WTC11 (cell line): ENCODE measurements at regions not wholly inside any gene's neighbourhood (a gene's known extent, or its start where the extent isn't known, plus 50 kb on each side); places are given as distances from the start of the nearest gene placed in this dataset.

ENCODE experiments used
- ATAC-seq: fragments of 200-7000 bp; cut with Tn5 transposase; 2 replicates; pipeline ENCODE4 v1.10.0; 2021; ENCODE audit warnings: mild to moderate bottlenecking, moderate library complexity
- CTCF ChIA-PET: fragments of 300-600 bp; sonication (Branson Sonifier 250); formaldehyde crosslinking; loops from one replicate; lab custom pipeline; 2021; ENCODE audit warnings: antibody characterized with exemption; lab: Charles Lee
- POLR2A ChIA-PET: fragments of 350-600 bp; sonication (Branson Sonifier 250); formaldehyde crosslinking; loops from one replicate; lab custom pipeline; 2021; ENCODE audit warnings: antibody characterized with exemption; lab: Charles Lee
- DNase-seq: peaks from one replicate; pipeline ENCODE4 v3.0.0; 2021; ENCODE audit warnings: low spot score
- H3K27ac Mint-ChIP-seq: 2 replicates; pipeline ENCODE4 v1.8.0; 2021; ENCODE audit warnings: mixed read lengths
- H3K27me3 Mint-ChIP-seq: 2 replicates; pipeline ENCODE4 v1.8.0; 2021; ENCODE audit warnings: low read depth, mild to moderate bottlenecking, moderate library complexity, mixed read lengths
- H3K36me3 Mint-ChIP-seq: 2 replicates; pipeline ENCODE4 v1.8.0; 2021; ENCODE audit warnings: mixed read lengths
- H3K4me1 Mint-ChIP-seq: 2 replicates; pipeline ENCODE4 v1.8.0; 2022; ENCODE audit warnings: mixed read lengths
- H3K4me3 Mint-ChIP-seq: 2 replicates; pipeline ENCODE4 v1.8.0; 2021; ENCODE audit warnings: mild to moderate bottlenecking, moderate library complexity, mixed read lengths
- H3K9me3 Mint-ChIP-seq: 2 replicates; pipeline ENCODE4 v1.8.0; 2021; ENCODE audit warnings: mixed read lengths
- AR ChIP-seq: fragments of 250-450 bp; sonication (Bioruptor Pico); IDR thresholded peaks from 2 replicates; pipeline ENCODE4 v1.9.0; 2021; ENCODE audit warnings: mild to moderate bottlenecking
- ATF6 ChIP-seq: sonication (generic); formaldehyde crosslinking; IDR thresholded peaks from 2 replicates; pipeline ENCODE4 v1.8.1; 2023; ENCODE audit warnings: mild to moderate bottlenecking, missing genetic modification reagents
- ERG ChIP-seq: fragments of 250-450 bp; sonication (Bioruptor Pico); IDR thresholded peaks from 2 replicates; pipeline ENCODE4 v1.8.0; 2021; ENCODE audit warnings: mild to moderate bottlenecking
- JAZF1 ChIP-seq: fragments of 250-450 bp; sonication (Bioruptor Pico); IDR thresholded peaks from 2 replicates; pipeline ENCODE4 v1.9.0; 2021; ENCODE audit warnings: moderate library complexity, mild to moderate bottlenecking, inconsistent platforms
- NR1H2 ChIP-seq: sonication (generic); formaldehyde crosslinking; IDR thresholded peaks from 2 replicates; pipeline ENCODE4 v1.9.0; 2021; ENCODE audit warnings: mild to moderate bottlenecking, moderate library complexity, missing genetic modification reagents
- NR3C1 ChIP-seq: sonication (generic); formaldehyde crosslinking; conservative IDR thresholded peaks from 2 replicates; pipeline ENCODE4 v1.8.1; 2023; ENCODE audit warnings: low read depth, mild to moderate bottlenecking, missing genetic modification reagents
- PREB ChIP-seq: sonication (generic); formaldehyde crosslinking; IDR thresholded peaks from 2 replicates; pipeline ENCODE4 v1.8.1; 2022; ENCODE audit warnings: mild to moderate bottlenecking, missing genetic modification reagents, moderate library complexity, borderline replicate concordance
- SP1 ChIP-seq: sonication (generic); formaldehyde crosslinking; conservative IDR thresholded peaks from 2 replicates; pipeline ENCODE4 v1.8.1; 2022; ENCODE audit warnings: missing genetic modification reagents
- TEAD1 ChIP-seq: sonication (generic); formaldehyde crosslinking; IDR thresholded peaks from 2 replicates; pipeline ENCODE4 v1.8.0; 2022; ENCODE audit warnings: mild to moderate bottlenecking, missing genetic modification reagents
- ZNF281 ChIP-seq: sonication (generic); formaldehyde crosslinking; IDR thresholded peaks from 2 replicates; pipeline ENCODE4 v1.8.0; 2023; ENCODE audit warnings: mild to moderate bottlenecking, missing genetic modification reagents
- ZNF317 ChIP-seq: sonication (generic); formaldehyde crosslinking; IDR thresholded peaks from 2 replicates; pipeline ENCODE4 v1.8.1; 2023; ENCODE audit warnings: low read depth, mild to moderate bottlenecking, moderate library complexity, missing genetic modification reagents, borderline replicate concordance

GRCh38 chr2:10984418-10985135 lies 72.8 kb downstream of the KCNF1 start:
- H3K27ac Mint-ChIP-seq: no peak overlapping the region
- no peaks in the 10 kb centered on the region for H3K27me3 Mint-ChIP-seq
- DNase-seq: no peak

More at GRCh38 chr2:10984418-10985135, 72.8 kb downstream of the KCNF1 start:
- Mint-ChIP-seq H3K9me3 (no peaks in the 10 kb centered on the region), H3K4me3 (no peak overlapping the region), H3K36me3 (no peaks in the 10 kb centered on the region), H3K4me1 (no peaks in the 10 kb centered on the region)
- CTCF ChIA-PET: interaction anchor here (0.9 to 2.4 kb wide), 3 partner anchors 140 to 152 kb away, joined by 3 to 6 read pairs (median 3); no protein-coding TSS in a partner anchor
- ATAC-seq: no peak
- POLR2A ChIA-PET: no interaction called here
- TF ChIP-seq ZNF281 (CRISPR knock-in tag) (no peak), JAZF1 (CRISPR knock-in tag) (no peak), ERG (CRISPR knock-in tag) (no peak), TEAD1 (CRISPR knock-in tag) (no peak), ATF6 (no peak), AR (no peak), PREB (no peak), NR1H2 (CRISPR knock-in tag) (no peak), NR3C1 (CRISPR knock-in tag) (no peak), ZNF317 (CRISPR knock-in tag) (no peak), SP1 (CRISPR knock-in tag) (no peak)
- TF ChIP-seq, all 79 proteins: peak for 0
